NCI-H1092 treated with DMSO at 0.1 percent for 48 hours (cell line): ENCODE measurements at regions not wholly inside any gene's neighbourhood (a gene's known extent, or its start where the extent isn't known, plus 50 kb on each side); places are given as distances from the start of the nearest gene placed in this dataset.

Source experiments
- DNase-seq: peaks from one replicate; lab custom pipeline; 2025; lab: John Stamatoyannopoulos, UW

GRCh38 chr5:109945097-109945678, 255.5 kb downstream of the MAN2A1 start:
- no peak for DNase-seq

DNA sequence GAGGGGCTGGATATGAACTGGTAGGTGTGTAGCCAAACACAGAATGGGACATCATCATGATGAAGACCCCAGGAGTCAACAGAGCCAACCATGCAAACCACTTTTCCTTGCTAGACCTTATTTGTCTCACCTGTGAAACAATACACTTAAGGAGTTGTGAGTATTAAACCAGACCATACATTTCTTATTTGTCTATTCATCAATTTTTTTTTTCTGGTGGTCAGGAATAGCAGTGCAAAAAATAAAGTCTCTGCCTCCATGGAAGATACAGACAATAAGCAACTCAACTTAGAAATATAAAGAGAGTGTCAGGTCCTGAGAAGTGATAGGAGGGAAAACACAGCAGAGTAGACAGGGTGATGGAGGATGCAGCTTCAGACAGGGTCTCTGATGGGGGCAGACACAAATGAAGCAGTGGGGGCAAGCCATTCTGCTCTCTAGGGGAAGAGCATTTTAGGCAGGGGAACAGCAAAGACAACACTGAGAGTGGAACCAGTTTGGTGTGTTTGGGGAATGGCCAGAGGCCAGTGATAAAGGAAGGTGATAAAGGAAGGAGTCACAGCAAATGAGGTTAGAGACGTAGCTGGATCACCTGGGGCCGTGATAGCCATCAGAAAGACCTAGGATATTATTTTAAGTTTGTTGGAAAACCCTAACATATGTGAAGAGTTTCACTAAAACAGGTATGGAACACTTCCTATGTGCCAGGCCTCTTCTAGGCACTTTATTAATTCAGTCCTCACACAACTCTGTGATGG, 256.2 kb downstream of the MAN2A1 start:
- DNase-seq, result no peak

- DNase-seq, result no peak
Observed at GRCh38 chr5:109946610-109947009, 256.9 kb downstream of the MAN2A1 start.

- DNase-seq, result no peak
Observed at GRCh38 chr5:109947667-109948066, 257.9 kb downstream of the MAN2A1 start.

GRCh38 chr5:109950634-109951033, 260.9 kb downstream of the MAN2A1 start:
- no peak for DNase-seq

DNA sequence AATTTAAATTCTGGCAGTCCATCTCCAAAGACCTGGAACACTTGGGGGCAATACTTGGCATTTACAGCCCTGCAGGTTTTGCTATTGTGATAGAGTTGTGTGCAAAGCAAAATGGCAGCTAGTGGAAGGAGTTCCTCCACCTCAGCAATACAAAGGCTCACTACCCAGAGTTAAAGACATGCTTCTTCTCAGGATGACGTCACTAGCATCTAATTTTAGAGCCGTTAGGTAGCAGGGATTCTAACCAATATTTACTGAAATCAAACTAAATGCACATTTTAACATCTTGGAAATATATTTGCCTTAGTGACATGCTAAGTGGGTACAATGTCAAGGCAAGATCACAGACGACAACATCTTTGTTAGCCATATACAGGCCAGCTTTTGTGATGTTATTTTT, 261.6 kb downstream of the MAN2A1 start:
- DNase-seq, result no peak

- no peak for DNase-seq
Observed at GRCh38 chr5:109951758-109952157, 262.0 kb downstream of the MAN2A1 start.

DNA sequence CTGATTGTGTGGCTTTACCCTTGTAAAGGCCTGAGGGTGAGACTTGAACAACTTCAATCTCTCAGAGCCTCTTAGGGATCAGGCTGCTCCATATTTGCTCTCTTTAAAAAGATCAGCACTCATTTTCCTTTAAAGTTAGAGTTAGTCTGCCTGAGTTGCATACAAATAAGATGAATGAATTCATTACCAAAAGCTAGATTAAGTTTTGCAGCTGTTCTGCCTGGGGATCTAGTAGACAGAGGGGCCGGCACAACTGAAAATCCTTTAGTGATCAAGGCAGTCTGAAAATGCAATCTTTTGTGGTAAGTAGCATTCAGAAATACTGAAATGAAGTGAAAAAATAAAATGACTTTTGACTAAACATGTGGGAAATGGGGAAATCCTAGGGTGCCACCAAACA, 264.0 kb downstream of the MAN2A1 start:
- DNase-seq, result no peak

DNA sequence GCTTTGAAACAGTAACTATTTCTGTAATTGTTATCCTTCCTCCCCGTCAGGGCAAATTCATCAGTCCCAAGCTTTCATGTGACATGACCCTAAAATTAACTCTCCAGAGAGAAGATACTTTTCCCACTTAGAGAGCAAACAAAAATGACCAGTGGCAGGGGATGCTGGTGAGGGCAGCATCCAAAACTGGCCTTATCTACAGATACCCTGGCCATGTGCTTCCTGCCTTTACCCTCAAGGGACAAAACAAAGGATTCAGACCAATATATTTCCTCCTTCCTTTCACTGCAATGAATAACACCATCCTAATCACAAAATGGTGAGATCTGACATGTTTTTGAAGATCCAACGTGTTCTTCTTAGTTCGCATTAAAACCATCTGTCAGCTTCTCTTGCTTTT, 267.2 kb downstream of the MAN2A1 start:
- DNase-seq, result no peak

GRCh38 chr5:109958082-109958481, 268.4 kb downstream of the MAN2A1 start:
- DNase-seq, result no peak

DNA sequence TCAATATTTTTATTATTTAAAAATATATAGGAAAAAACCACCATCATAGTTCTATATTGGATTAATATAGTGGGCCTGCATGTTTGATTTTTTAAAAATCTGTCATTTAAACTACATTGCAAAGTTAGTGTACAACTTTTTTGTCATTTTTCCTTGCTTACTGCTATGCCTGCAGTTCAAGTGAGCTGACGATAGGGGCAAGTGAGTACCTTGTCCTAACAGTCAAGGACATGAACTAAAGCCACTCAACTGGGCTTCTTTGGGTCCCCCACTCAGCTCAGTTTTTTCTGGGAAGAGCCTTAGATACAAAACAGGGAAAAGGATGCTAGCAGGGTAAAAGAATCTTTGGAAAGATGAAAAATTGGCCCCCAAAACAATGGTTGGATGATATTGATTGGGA, 269.9 kb downstream of the MAN2A1 start:
- no peak for DNase-seq

DNA sequence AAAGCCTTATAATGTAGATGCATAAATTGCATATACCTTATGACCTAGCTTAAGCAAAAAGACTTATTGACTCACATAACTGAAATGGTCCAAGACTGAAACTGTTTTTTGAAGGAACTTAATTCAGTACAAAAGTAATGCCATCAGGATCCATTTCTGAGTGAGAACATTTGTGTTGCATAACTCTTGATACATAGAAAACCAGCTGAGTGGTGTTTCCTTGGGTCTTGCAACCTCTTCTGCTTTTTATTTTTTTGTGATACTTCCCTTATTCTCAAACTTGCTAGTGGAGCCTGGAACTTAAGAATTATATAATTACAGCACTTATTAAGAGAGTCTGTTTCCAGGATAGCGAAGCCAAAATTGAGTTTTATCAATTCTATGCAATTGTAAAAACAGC, 272.0 kb downstream of the MAN2A1 start:
- no peak for DNase-seq

DNA sequence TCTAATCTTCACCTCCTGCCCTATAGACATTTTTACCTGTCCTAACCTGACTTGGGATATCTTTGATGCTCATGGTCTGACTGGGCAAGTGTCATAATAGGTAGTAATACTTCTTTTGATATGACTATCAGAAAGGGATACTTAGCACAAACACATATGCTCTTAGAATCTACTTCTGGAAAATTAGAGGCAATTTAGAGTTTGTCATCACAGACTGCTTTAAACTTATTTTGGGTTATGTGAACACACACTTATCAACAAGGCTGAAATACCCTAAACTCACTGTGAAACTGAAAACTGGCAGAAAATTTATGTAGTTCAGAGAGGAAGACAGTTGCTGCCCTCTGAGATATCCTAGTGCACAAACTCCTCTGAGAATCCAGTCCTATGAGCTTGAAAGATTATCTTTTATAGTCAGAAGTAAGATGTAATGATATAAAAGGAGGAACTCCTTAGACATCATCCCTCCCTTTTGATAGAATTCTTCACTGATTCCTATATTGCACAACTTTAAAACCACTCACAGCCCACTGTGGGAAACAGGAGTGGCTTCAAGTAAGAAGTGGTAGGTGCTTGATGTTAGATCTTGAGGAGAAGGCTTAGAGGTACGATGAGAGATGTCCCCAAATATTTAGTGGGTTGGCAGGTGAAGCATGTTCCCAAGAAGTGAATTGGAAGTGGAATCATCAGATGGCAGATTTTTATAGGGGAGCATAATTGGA, 273.3 kb downstream of the MAN2A1 start:
- DNase-seq, result no peak

DNA sequence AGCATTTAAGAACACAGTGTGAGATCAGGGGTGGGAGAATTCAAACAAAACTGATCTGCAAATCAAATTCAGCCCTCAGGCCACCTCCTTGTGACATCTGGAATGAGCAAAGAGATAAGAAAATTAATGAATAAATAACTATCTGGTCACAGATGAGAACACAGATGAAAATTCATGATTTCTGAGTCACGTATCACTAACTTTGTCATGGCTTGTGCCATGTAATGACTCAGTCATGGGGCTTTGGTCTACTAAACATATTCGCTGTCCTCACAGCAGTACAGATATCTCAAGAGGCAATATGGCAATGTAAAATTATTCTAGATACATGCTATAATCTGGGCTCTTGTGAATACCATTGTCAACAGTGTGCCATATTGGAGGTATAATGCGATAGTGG, 274.4 kb downstream of the MAN2A1 start:
- no peak for DNase-seq

DNA sequence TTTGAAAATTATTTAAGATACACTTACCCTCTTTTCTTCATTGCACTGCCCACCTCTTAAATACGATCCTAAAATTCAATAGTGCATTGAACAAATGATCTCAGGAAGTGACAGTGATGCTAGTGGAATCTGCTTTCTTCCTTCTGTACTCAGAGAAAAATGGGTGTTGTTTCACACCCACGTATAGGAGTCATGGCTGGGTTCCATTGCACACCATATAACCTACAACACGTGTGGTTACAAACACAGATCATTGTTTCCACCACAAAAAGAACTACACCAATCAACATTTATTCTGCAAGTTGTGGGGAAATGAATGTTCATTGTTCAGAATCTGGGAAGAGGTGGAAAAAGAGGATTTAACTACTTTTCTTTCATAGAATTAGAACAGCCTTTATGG, 275.9 kb downstream of the MAN2A1 start:
- DNase-seq, result no peak

DNA sequence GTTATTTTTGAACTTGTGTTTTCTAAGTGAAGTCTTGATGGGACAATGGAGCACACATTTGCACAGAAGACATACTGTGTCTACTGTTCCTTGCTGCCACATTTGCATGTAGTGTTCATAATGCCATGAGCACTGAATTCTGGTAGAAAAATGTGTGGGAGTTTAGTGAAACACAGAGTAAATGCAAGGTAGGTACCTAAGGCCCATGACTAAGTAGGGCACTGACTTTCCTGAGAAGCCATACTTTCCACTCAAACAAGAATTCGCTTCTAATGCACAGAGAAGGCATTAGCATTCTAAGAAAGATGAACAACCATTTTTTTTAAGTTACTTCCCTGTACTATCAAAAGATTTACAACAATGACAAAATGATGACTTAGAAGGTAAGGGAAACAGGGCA, 282.2 kb downstream of the MAN2A1 start:
- no peak for DNase-seq

GRCh38 chr5:109981979-109982378, 292.3 kb downstream of the MAN2A1 start:
- no peak for DNase-seq

- DNase-seq, result no peak
Observed at GRCh38 chr5:109982966-109983534, 293.3 kb downstream of the MAN2A1 start.

DNA sequence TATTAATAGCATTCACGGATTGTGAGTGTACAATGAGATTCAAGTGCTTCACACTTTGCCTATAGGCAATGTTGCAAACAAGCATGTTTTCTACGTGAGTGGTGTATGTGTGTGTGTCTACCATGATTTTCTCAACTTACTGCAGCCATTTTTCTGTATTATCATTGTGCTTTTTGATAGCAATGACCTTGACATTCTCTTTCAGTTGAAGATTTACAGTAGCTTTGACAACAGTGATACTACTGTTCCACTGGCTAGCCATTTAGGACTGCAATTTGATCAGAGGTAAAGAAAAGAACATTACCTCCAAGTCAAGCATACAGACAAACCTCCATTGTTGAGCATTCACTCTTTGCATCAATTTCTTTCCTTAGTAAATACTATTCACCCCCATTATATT, 297.0 kb downstream of the MAN2A1 start:
- no peak for DNase-seq

DNA sequence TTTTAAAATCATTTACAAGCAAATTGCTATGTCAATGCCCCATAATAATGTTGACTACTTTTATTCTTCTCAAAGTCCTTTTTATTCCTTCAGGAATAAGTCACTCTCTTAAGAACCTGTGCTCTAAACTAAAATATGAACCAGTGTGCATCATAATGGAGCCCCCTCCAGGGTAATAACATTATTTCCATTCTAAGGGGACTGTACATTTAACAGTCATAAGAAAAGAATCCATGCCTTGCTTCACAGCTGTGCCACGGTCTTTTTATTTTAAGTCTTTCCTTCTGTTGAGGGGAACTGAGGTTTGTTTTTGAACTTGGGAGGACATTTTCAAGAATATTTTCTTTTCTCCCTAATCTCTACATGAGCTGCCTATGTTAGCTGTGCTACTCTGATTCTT, 297.6 kb downstream of the MAN2A1 start:
- no peak for DNase-seq

GRCh38 chr5:109987970-109988369, 298.2 kb downstream of the MAN2A1 start:
- DNase-seq, result no peak

DNA sequence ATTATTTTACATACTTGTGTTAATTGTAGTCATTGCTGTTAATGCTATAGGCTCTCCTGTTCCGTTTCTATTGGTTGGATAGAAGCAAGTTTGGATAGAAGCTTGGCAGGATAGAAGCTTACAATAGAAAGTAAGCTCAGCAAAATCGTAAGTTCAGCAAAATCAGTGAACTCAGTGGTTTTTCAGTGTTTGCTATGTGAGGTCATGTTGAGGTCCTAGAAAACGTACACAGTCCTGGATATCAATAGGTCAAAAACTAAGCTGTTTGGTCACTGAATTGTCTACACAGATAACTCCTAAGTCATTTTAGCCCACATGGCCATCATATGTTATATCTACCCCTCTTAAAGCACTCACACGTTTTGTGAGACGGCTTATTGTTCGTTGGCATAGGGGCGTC, 299.4 kb downstream of the MAN2A1 start:
- DNase-seq, result no peak
